ENCODE measurements at regions not wholly inside any gene's neighbourhood (a gene's known extent, or its start where the extent isn't known, plus 50 kb on each side); places are given as distances from the start of the nearest gene placed in this dataset.

- no peak overlapping the region for H2AFZ ChIP-seq (ENCODE audit: control insufficient read depth, low read length)
- TF ChIP-seq EZH2 (IDR thresholded peaks at IDR 0.05; ENCODE audit: low read length), result no peak
- no peak for TF ChIP-seq CTCF (optimal IDR thresholded peaks at IDR 0.05 in 1 of 3, IDR thresholded peaks at IDR 0.05 in 1 of 3, conservative IDR thresholded peaks at IDR 0.05 in 1 of 3; ENCODE audit: extremely low read depth in 1 of 3, insufficient read depth in 2 of 3, low read length in 3 of 3)
- peaks cover 2% of the 10 kb centered on the region for H4K20me1 ChIP-seq (ENCODE audit: control insufficient read depth, extremely low read depth, insufficient read depth, low read length)
- H3K4me3 ChIP-seq (ENCODE audit: control insufficient read depth in 2 of 3, extremely low read depth in 1 of 3, insufficient read depth in 2 of 3, low read depth in 1 of 3, low read length in 3 of 3), result no peak overlapping the region
- no peak overlapping the region for H3K4me2 ChIP-seq (ENCODE audit: control insufficient read depth, extremely low read depth, insufficient read depth, low read depth, low read length)
- H3K27me3 ChIP-seq (ENCODE audit: control insufficient read depth, extremely low read depth, insufficient read depth, low read length), result no peaks in the 10 kb centered on the region
- H3K4me1 ChIP-seq (ENCODE audit: control insufficient read depth, extremely low read depth, insufficient read depth, low read length), result peaks cover 17% of the 10 kb centered on the region
- dilution Hi-C loops (cut with MboI; ENCODE audit: extremely low pct_ligation_motif_present, low sequenced_read_pairs), result no loop called here
- no peak overlapping the region for H3K27ac ChIP-seq (ENCODE audit: control insufficient read depth, insufficient read depth, low read length)
- no peak for DNase-seq (ENCODE audit: low read depth, low spot score)
- no peaks in the 10 kb centered on the region for H3K79me2 ChIP-seq (ENCODE audit: control insufficient read depth, insufficient read depth, low read length)
- H3K9me1 ChIP-seq (ENCODE audit: control insufficient read depth, extremely low read depth, insufficient read depth, low read length), result no peaks in the 10 kb centered on the region
- peak; percentile 51 for FAIRE-seq
- no peaks in the 10 kb centered on the region for H3K36me3 ChIP-seq (ENCODE audit: control insufficient read depth in 2 of 2, extremely low read depth in 1 of 2, insufficient read depth in 2 of 2, low read length in 2 of 2)
- no peak overlapping the region for H3K9ac ChIP-seq (ENCODE audit: control insufficient read depth, extremely low read depth, insufficient read depth, low read length)
- no peaks in the 10 kb centered on the region for H3K9me3 ChIP-seq (ENCODE audit: control insufficient read depth, low read depth, low read length)
Observed at GRCh38 chr4:149113804-149114430, 671.7 kb upstream of the NR3C2 start.

DNA sequence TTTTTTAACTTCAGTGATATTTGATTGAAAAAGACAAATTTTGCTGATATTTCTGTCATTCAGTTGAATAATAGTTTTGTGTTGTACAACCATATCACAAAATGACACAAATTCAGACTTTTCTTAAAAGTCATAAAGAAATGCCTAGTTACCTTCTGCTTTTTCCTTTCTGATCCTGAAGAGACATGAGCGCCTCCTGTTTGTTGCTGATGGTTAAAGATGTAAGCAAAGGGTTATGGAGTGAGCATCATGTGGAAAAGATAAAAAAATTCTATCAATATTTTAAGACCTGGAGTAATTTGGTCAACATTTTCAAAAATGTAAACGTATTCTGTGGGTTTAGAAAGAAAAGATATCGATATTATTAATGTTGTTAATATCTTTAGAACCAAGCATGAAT, 669.9 kb upstream of the NR3C2 start:
- H3K4me3 ChIP-seq (ENCODE audit: control insufficient read depth in 2 of 3, extremely low read depth in 1 of 3, insufficient read depth in 2 of 3, low read depth in 1 of 3, low read length in 3 of 3), result no peak overlapping the region

DNA sequence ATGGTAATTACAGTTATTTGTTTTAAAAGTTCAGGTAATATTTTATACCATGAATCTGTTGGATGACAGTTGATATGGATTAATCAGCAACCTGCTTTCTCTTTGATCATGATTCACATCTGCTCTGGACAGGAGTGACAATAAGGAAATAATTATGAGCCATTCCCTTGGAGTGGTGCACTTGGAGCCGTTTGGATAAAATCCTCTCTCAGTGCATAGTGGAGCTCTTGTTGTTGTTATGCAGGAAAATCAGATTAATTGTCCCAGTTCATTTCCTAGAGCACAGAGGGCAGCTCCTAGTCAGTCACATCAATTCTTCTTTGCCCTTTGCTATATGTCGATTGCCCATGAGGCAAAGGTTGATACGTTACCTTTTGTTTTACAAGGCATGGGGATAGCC, 668.3 kb upstream of the NR3C2 start:
- no peak overlapping the region for H3K27ac ChIP-seq (ENCODE audit: control insufficient read depth, insufficient read depth, low read length)
- no peaks in the 10 kb centered on the region for H3K27me3 ChIP-seq (ENCODE audit: control insufficient read depth, extremely low read depth, insufficient read depth, low read length)
- no peak overlapping the region for H3K4me2 ChIP-seq (ENCODE audit: control insufficient read depth, extremely low read depth, insufficient read depth, low read depth, low read length)
- FAIRE-seq, result no peak
- no peaks in the 10 kb centered on the region for H3K9me3 ChIP-seq (ENCODE audit: control insufficient read depth, low read depth, low read length)
- no peaks in the 10 kb centered on the region for H3K79me2 ChIP-seq (ENCODE audit: control insufficient read depth, insufficient read depth, low read length)
- H2AFZ ChIP-seq (ENCODE audit: control insufficient read depth, low read length), result no peak overlapping the region
- no peak for DNase-seq (ENCODE audit: low read depth, low spot score)
- no peak overlapping the region for H3K9ac ChIP-seq (ENCODE audit: control insufficient read depth, extremely low read depth, insufficient read depth, low read length)
- no peaks in the 10 kb centered on the region for H3K9me1 ChIP-seq (ENCODE audit: control insufficient read depth, extremely low read depth, insufficient read depth, low read length)
- TF ChIP-seq CTCF (optimal IDR thresholded peaks at IDR 0.05 in 1 of 3, IDR thresholded peaks at IDR 0.05 in 1 of 3, conservative IDR thresholded peaks at IDR 0.05 in 1 of 3; ENCODE audit: extremely low read depth in 1 of 3, insufficient read depth in 2 of 3, low read length in 3 of 3) (no peak), EZH2 (IDR thresholded peaks at IDR 0.05; ENCODE audit: low read length) (no peak)
- H4K20me1 ChIP-seq (ENCODE audit: control insufficient read depth, extremely low read depth, insufficient read depth, low read length), result peaks cover 2% of the 10 kb centered on the region
- H3K4me3 ChIP-seq (ENCODE audit: control insufficient read depth in 2 of 3, extremely low read depth in 1 of 3, insufficient read depth in 2 of 3, low read depth in 1 of 3, low read length in 3 of 3), result no peak overlapping the region
- no peaks in the 10 kb centered on the region for H3K36me3 ChIP-seq (ENCODE audit: control insufficient read depth in 2 of 2, extremely low read depth in 1 of 2, insufficient read depth in 2 of 2, low read length in 2 of 2)
- peaks cover 17% of the 10 kb centered on the region for H3K4me1 ChIP-seq (ENCODE audit: control insufficient read depth, extremely low read depth, insufficient read depth, low read length)
- dilution Hi-C loops (cut with MboI; ENCODE audit: extremely low pct_ligation_motif_present, low sequenced_read_pairs), result no loop called here

More for the DNA sequence above, 669.9 kb upstream of the NR3C2 start:
- no peak overlapping the region for H3K9ac ChIP-seq (ENCODE audit: control insufficient read depth, extremely low read depth, insufficient read depth, low read length)
- no peak overlapping the region for H3K4me2 ChIP-seq (ENCODE audit: control insufficient read depth, extremely low read depth, insufficient read depth, low read depth, low read length)
- no peak overlapping the region for H3K27ac ChIP-seq (ENCODE audit: control insufficient read depth, insufficient read depth, low read length)
- H3K9me1 ChIP-seq (ENCODE audit: control insufficient read depth, extremely low read depth, insufficient read depth, low read length), result no peaks in the 10 kb centered on the region
- H4K20me1 ChIP-seq (ENCODE audit: control insufficient read depth, extremely low read depth, insufficient read depth, low read length), result peaks cover 2% of the 10 kb centered on the region
- H3K79me2 ChIP-seq (ENCODE audit: control insufficient read depth, insufficient read depth, low read length), result no peaks in the 10 kb centered on the region
- H3K9me3 ChIP-seq (ENCODE audit: control insufficient read depth, low read depth, low read length), result no peaks in the 10 kb centered on the region
- dilution Hi-C loops (cut with MboI; ENCODE audit: extremely low pct_ligation_motif_present, low sequenced_read_pairs), result no loop called here
- TF ChIP-seq EZH2 (IDR thresholded peaks at IDR 0.05; ENCODE audit: low read length), result no peak
- H3K36me3 ChIP-seq (ENCODE audit: control insufficient read depth in 2 of 2, extremely low read depth in 1 of 2, insufficient read depth in 2 of 2, low read length in 2 of 2), result no peaks in the 10 kb centered on the region
- H3K27me3 ChIP-seq (ENCODE audit: control insufficient read depth, extremely low read depth, insufficient read depth, low read length), result no peaks in the 10 kb centered on the region
- DNase-seq (ENCODE audit: low read depth, low spot score), result no peak
- H3K4me1 ChIP-seq (ENCODE audit: control insufficient read depth, extremely low read depth, insufficient read depth, low read length), result peaks cover 17% of the 10 kb centered on the region
- H2AFZ ChIP-seq (ENCODE audit: control insufficient read depth, low read length), result no peak overlapping the region
- no peak for FAIRE-seq
